ENCODE measurements at regions not wholly inside any gene's neighbourhood (a gene's known extent, or its start where the extent isn't known, plus 50 kb on each side); places are given as distances from the start of the nearest gene placed in this dataset.
"Not testable (repeated sequence)": the region's sequence is repeated elsewhere in the genome, so short reads cannot be mapped to it uniquely, and the experiment has no call there.

GRCh38 chrX:39484159-39485068 is 613.3 kb downstream of the BCOR start:
- DNase-seq: no peak

DNA sequence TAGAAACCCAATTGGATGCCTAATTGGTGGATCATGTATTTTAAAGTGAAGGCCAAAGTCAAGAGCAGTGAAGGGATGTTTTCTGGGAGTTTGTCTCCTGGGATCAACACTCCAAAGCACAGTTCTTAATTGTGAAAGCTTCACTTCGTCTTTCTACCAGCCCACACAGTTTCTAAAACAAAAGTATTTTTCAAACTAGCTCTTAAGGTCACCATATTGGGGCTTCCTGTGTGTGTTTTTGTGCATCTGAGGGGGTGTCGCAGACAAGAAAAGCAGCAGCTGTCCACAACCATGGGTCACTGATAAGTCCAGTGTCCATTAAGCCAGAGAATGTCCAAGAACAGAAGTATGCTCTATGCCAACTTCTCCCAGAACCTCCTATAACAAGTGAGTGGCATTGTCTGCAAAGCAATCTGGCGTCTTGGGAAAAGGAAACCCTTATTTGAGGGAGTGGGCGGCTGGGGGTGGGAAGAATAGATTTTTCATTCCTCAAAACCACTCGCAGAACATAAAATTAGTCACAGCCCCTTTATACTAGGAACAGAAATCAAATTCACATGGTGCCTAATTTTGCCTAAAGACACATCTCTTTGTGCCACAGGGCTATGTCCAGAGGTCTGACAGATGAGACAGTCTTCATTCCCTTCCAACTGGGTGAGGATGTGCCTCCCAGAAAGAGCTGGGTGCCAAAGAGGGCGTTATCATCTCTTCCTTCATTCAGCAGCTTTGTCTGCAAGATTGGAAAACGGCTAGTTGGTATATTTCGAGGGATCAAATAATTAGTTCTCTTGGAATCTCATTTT is 610.4 kb downstream of the BCOR start:
- no peak for DNase-seq

- no peak for DNase-seq
These were observed 609.8 kb downstream of the BCOR start for GRCh38 chrX:39487969-39488330.

GRCh38 chrX:39491548-39492297 is 606.0 kb downstream of the BCOR start:
- DNase-seq: no peak

DNA sequence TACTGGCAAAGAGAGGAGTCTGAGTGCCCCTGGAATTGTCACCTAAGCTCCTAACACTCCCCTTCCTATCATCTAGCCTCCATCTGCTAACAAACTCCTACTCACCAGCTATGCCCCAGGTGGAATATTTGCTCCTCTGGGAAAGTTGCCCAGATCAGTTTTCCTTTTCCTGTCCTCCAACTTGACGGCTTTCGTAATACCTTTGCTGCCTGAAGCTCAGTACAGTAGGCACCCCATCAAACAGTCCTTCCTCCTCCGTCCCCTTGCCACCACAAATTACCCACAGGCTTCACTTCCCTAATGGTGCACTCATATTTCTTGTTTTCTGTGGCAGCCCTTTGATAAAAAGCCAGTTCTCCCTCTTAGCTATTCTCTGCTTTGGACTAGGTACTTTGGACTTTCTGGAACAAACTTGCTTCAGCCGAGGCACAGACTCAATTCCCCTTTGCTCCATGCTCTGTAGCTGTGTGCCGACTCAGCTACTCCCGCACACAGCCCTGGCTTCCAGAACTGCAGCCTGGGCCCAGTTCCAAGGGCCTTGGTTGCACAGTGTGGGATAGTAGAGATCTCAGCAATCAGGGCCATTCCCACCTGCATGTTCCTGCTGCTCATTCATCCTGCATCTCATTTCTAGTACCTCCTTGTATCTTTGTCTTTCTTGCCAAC is 605.1 kb downstream of the BCOR start:
- DNase-seq: no peak

DNA sequence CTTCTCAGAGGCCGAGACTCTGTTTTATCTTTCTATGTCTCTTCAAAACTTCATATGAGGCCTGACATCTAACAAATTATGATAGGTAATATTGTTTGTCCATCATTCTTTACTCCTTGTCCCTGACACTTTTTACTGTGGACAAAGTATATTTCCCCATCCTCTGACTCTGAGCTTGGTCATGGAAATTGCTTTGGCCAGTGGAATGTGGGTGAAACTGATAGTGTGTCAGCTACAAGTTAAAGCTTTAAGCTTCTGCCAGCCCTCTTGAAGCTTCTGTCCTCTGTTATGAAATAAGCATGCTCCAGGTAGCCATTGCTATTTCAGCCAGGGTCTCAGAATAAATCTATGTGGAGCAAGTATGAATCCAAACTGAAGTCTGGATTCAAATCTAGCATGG is 604.6 kb downstream of the BCOR start:
- DNase-seq: no peak

DNA sequence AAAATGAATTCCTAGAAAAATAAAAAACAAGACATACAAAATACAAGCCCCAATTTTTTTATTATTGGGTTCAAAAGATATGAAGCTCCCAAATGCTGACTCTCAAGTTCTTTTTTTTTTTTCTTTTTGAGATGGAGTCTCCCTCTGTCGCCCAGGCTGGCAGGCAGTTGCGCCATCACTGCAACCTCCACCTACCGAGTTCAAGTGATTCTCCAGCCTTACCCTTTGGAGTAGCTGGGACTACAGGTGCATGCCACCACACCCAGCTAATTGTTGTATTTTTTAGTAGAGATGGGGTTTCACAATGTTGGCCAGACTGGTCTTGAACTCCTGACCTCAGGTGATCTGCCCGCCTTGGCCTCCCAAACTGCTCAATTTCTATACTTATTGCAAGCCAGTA is 600.6 kb downstream of the BCOR start:
- not testable (repeated sequence) for DNase-seq

- no peak for DNase-seq
These were observed 600.0 kb downstream of the BCOR start for GRCh38 chrX:39497702-39498265.

DNA sequence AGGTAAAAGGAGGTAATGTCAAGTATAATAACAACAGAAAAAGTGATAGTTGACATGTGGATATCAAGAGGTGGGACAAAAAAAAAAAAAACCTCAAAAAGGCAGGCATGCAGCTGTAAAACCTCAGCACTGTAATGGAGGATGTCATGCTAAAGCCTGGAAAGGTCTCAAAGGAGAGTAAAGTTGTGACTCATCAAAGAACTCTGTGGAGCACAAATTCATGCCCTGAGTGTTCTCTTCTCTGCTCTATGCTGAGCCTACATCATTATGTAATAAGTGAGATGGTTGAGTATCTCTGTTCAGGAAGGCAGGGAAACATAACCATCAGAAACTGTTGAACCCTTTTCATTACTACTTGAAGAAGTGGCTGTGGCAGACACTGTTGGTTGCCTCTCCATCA is 597.8 kb downstream of the BCOR start:
- no peak for DNase-seq

DNA sequence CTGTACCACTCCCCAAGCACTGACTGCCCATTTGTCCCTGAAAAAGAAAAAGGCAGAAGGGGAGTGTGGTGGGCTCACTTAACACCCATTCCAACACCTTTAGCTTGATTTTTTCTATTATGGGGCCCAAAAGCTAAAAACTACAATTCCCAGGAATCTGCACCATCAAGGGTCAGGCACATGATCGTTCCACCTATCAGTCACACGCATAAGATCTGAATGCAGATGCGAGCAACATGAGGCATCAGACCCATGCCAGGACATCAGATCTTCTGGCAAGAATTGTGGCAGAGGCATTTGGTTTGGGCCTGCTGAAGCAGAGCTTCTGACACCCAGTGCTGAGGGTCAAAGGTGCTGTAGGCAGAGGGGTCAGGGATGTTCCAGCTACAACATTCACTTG is 595.9 kb downstream of the BCOR start:
- DNase-seq: no peak

DNA sequence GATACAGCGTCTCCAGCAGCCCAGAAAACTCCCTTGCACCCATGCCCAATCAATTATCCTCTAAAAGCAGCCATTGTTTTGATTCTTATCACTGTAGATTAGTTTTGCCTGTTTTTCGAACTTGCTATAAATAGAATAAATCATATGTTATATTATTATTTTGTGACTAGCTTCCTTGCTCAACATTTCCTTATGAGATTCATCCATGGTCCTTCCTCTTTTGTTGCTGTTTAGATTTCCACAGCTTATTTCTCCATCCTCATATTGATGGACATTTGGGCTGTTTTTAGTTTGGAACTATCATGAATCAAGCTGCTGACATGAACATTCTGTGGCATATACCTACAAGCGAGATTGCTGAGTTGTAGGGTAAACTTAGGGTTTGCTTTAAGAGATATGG is 595.3 kb downstream of the BCOR start:
- no peak for DNase-seq

GRCh38 chrX:39504227-39504626 is 593.5 kb downstream of the BCOR start:
- no peak for DNase-seq

DNA sequence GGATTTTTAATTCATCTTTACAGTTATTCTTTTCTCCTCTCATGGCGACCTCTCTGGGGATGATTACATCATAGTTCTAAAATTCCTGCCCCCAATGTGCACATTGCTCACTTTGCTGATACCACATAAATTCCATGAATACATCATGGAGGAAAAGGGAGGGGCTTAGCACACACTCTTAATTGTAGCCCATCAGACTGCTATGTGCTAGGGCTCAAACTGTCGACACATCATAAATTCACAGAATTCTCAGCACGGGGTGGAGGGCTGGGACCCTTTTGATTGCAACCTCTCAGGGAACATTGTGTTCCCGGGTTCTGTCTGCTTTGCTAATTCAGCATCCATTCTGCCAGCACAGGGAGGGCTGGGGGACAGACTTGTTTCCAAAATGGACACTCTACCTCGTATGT is 592.9 kb downstream of the BCOR start:
- no peak for DNase-seq

DNA sequence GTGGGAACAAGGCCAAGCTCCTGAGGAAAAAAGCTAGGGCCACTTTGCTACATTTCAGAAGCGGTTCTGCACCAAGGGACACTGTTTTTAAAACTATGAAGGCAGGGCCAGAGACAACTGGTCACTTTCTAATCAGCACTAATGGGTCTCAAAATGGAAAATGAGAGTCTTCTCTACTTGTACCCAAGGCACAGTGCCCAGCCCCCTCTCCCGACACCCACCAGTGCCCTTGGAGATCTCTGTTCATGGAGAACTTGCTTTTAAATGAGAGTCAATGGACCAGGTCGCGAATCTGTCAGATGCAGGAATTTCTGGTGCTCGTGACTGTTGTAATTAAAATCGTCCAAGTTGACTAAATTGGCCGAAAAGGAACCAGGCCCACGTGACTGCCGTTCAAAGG is 591.6 kb downstream of the BCOR start:
- no peak for DNase-seq

DNA sequence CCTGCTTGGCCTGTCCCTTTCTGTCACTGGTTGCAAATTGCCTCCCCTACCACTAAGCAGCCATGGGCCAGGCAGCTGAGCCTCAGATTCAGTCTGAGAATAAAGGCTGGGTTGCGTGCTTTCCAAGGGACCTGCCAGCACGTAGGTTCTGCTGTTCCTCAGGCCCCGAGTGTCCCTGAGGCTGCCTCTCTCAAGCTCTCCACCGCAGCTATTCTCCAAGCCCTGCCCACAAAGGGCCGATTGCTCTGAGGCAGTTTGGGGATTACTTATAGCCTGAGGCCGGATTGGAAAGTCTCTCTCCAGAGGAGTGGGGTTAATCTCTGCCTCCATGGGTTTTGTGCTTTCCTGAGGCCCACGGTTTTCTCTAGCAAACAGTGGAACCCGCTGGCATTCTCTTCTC is 590.7 kb downstream of the BCOR start:
- DNase-seq: no peak

GRCh38 chrX:39507617-39508299 is 590.0 kb downstream of the BCOR start:
- DNase-seq: no peak

DNA sequence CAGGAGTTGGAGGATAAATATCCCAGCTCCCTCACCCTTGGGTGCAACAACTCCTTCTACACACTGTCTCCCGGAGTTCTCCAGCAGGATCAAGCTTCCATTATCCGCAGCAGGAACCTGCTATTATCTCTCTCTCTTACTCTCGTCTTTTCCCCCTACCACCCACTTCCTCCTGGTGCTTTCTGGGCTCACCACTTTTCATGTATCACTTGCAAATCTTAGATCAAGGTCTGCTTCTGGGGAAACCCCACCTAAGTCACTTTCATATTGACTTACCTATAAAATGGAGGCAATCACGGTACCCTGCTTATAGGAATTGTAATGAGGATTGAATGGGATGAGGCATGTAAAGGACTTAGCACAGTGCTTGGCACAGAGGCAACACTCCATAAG is 589.5 kb downstream of the BCOR start:
- no peak for DNase-seq

DNA sequence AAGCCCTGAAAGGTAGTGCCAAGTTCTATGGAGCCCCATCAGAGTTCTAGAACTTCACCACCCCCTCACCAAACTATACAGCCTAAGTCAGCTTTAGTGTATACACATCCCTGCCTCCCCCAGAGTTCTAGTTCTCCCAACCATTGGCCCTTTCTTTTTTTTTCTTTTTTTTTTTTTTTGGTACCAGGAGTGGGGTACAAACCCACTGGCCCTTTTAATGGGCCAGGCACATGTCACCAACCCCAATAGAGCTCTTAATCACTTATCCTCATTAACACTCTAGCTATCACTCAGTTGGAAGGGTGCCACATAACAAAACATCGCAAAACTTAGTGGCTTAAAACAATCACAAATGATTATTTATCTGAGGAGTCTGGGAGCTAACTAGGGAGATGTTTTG is 588.6 kb downstream of the BCOR start:
- DNase-seq: no peak

DNA sequence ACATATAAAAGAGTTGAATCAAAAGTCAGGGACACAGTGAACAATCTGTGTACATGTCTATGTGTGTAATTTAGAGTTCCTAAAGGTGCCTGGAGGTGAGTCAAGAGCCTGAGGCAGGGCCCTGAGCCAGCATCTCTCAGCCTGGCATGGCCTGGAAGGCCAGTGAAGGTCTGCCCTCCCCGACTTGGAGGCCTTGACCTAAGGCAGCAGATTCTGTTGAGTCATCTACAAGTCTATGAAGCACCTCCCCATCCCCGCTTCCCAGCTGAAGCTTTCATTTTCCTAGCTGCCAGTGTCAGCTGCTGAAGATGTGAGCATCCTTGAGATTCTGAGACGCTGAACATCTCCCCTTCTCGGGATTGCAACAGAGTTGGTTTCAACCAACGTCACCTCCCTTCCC is 583.9 kb downstream of the BCOR start:
- no peak for DNase-seq

DNA sequence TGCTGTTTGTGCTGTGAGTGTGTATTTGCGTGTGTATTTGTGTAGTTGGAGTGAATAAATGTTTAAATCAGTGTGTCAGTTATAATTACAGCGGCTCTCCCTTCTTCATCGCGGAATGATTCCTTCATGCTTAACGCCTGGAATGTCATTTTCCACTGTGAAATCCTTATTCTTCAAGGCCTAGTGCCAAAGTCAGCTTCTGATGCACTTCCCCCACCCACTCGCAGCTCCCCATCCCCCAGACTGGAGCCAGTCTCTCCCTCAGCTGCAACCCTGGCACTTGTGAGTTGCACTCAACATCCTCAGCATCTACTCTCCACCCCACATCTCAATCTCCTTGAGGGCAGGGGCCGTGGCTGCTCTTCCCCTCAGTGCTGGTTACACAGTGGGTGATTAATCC is 583.0 kb downstream of the BCOR start:
- peak; percentile 52 for DNase-seq

DNA sequence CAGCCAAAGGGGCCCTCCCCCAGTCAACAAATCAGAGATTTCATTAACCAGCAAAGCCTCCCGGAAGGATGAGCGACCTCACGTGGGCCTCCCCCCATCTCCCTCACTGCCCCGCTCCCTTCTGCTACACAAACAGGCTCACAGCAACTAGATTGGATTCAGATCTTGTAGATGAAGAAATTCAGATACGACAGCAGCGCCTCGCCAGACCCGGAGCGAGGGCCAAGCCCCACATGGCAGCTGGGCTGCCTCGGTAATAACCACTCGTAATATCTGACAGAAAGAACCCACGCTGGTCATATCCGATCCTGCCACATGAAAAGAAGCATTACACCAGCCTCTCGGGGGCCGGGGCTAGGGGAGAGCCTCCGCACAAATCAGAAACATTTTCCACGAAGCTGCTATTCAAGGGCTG is 581.3 kb downstream of the BCOR start:
- no peak for DNase-seq

DNA sequence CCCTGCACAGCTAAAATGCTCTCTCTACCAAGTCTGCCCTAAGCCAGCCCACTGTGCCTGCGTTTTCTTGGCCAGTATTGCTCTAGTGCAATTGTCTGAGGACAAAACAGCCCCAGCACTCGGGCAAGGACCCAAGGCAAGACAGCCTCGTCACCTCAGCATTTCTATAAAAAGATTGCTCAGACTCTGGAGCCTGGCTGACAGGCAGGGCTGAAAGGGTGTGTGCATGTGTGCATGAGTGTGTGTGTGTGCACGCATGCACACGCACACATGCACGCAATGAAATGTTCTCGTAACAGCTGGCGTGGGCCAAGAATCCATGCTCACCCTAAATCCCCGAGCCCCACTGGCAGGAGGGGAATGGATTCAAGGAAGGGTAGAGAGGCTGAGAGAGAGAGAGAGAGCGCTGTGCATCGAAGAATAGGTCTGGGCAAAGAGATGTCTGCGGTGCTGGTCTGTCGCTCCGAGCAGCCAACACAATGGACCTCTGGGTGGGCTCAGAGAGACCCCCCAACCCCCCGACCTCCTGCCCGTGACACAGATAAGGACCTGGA is 579.2 kb downstream of the BCOR start:
- peak; percentile 51 for DNase-seq
